ENCODE measurements at regions not wholly inside any gene's neighbourhood (a gene's known extent, or its start where the extent isn't known, plus 50 kb on each side); places are given as distances from the start of the nearest gene placed in this dataset.

GRCh38 chr2:183607995-183608394, 483.8 kb downstream of the NUP35 start:
- TF ChIP-seq CTCF (conservative IDR thresholded peaks at IDR 0.05) = no peak
- no peak overlapping the region for H3K27ac ChIP-seq

- no peak overlapping the region for H3K27ac ChIP-seq
- no peak for TF ChIP-seq CTCF (conservative IDR thresholded peaks at IDR 0.05)
Measured at GRCh38 chr2:183608747-183609146, 484.5 kb downstream of the NUP35 start.

GRCh38 chr2:183610724-183611123, 486.5 kb downstream of the NUP35 start:
- no peak overlapping the region for H3K27ac ChIP-seq
- 0 out of 2 replicates have a peak, but pooled peaks have one; percentile 6 for TF ChIP-seq CTCF (conservative IDR thresholded peaks at IDR 0.05)

GRCh38 chr2:183614799-183615435, 490.7 kb downstream of the NUP35 start:
- no peak for TF ChIP-seq CTCF (conservative IDR thresholded peaks at IDR 0.05)
- H3K27ac ChIP-seq = no peak overlapping the region

- no peak overlapping the region for H3K27ac ChIP-seq
- TF ChIP-seq CTCF (conservative IDR thresholded peaks at IDR 0.05) = no peak
Measured at GRCh38 chr2:183623227-183623626, 499.0 kb downstream of the NUP35 start.

GRCh38 chr2:183630964-183631363, 506.7 kb downstream of the NUP35 start:
- TF ChIP-seq CTCF (conservative IDR thresholded peaks at IDR 0.05) = no peak
- no peak overlapping the region for H3K27ac ChIP-seq

- TF ChIP-seq CTCF (conservative IDR thresholded peaks at IDR 0.05) = no peak
- H3K27ac ChIP-seq = no peak overlapping the region
Measured at GRCh38 chr2:183656121-183656520, 531.9 kb downstream of the NUP35 start.
